Neural progenitor cell (in vitro differentiated cells): ENCODE measurements at regions not wholly inside any gene's neighbourhood (a gene's known extent, or its start where the extent isn't known, plus 50 kb on each side); places are given as distances from the start of the nearest gene placed in this dataset.

Source experiments
- DNase-seq: peaks from one replicate; pipeline ENCODE4 v3.0.0-alpha.2; 2016; ENCODE audit warnings: low spot score
- H2AFZ ChIP-seq: fragments of 200-600 bp; sonication (generic); replicated peaks from 2 replicates; pipeline ENCODE4 v1.6.1; 2016; ENCODE audit warnings: antibody characterized with exemption
- H3F3A ChIP-seq: fragments of 200-600 bp; sonication (generic); 2 replicates; pipeline ENCODE4 v1.6.1; 2016; ENCODE audit warnings: antibody characterized with exemption, low read depth
- H3K27ac ChIP-seq: fragments of 200-600 bp; sonication (generic); 2 replicates; pipeline ENCODE4 v1.5.1; 2016; ENCODE audit warnings: mild to moderate bottlenecking
- H3K27me3 ChIP-seq: fragments of 200-600 bp; sonication (generic); 2 replicates; pipeline ENCODE4 v1.6.1; 2016; ENCODE audit warnings: mild to moderate bottlenecking, moderate library complexity
- H3K36me3 ChIP-seq: fragments of 200-600 bp; sonication (generic); 2 replicates; pipeline ENCODE4 v1.5.1; 2016
- H3K4me1 ChIP-seq: fragments of 200-600 bp; sonication (generic); 2 replicates; pipeline ENCODE4 v1.6.1; 2016; ENCODE audit warnings: mixed run types
- H3K4me2 ChIP-seq: fragments of 200-600 bp; sonication (generic); 2 replicates; pipeline ENCODE4 v1.6.1; 2016
- H3K4me3 ChIP-seq: fragments of 200-600 bp; sonication (generic); 2 replicates; pipeline ENCODE4 v1.5.1; 2016
- H3K79me2 ChIP-seq: fragments of 200-600 bp; sonication (generic); 2 replicates; pipeline ENCODE4 v1.6.1; 2016; ENCODE audit warnings: low read depth
- H3K9ac ChIP-seq: fragments of 200-600 bp; sonication (generic); 2 replicates; pipeline ENCODE4 v1.6.1; 2016
- H3K9me3 ChIP-seq: fragments of 200-600 bp; sonication (generic); 2 replicates; pipeline ENCODE4 v1.5.1; 2016; ENCODE audit warnings: low read depth
- H4K20me1 ChIP-seq: fragments of 200-600 bp; sonication (generic); 2 replicates; pipeline ENCODE4 v1.6.1; 2016; ENCODE audit warnings: low read depth
- H3K27ac Mint-ChIP-seq: 3 replicates; pipeline ENCODE4 v1.8.0; 2021; ENCODE audit warnings: mixed read lengths
- H3K27me3 Mint-ChIP-seq: 2 replicates; pipeline ENCODE4 v1.8.0; 2022; ENCODE audit warnings: low read depth, mild to moderate bottlenecking, inconsistent platforms, moderate library complexity, mixed read lengths; ENCODE audit not compliant: insufficient read depth
- H3K36me3 Mint-ChIP-seq: 3 replicates; pipeline ENCODE4 v1.8.0; 2021; ENCODE audit warnings: mixed read lengths
- H3K4me1 Mint-ChIP-seq: 3 replicates; pipeline ENCODE4 v1.8.0; 2021; ENCODE audit warnings: mixed read lengths
- H3K4me3 Mint-ChIP-seq: 3 replicates; pipeline ENCODE4 v1.8.0; 2021; ENCODE audit warnings: mild to moderate bottlenecking, moderate library complexity, mixed read lengths
- H3K9me3 Mint-ChIP-seq: 3 replicates; pipeline ENCODE4 v1.8.0; 2020; ENCODE audit warnings: mixed read lengths
- CTCF ChIP-seq: fragments of 200-600 bp; sonication (generic); IDR thresholded peaks from 2 replicates; pipeline ENCODE4 v1.5.1; 2017; ENCODE audit warnings: antibody characterized with exemption, mild to moderate bottlenecking
- EZH2 ChIP-seq: fragments of 200-600 bp; sonication (generic); IDR thresholded peaks from 2 replicates; pipeline ENCODE4 v1.6.1; 2017; ENCODE audit warnings: antibody characterized with exemption, mild to moderate bottlenecking, moderate library complexity
- EZH2phosphoT487 ChIP-seq: fragments of 200-600 bp; sonication (generic); IDR thresholded peaks from 2 replicates; pipeline ENCODE4 v1.6.1; 2017; ENCODE audit warnings: antibody characterized with exemption

GRCh38 chr14:42141328-42141727 lies 534.7 kb downstream of the LRFN5 start:
- Histone ChIP-seq H3K36me3 (no peaks in the 10 kb centered on the region), H3K4me1 (no peaks in the 10 kb centered on the region), H4K20me1 (no peaks in the 10 kb centered on the region), H3K9ac (no peak overlapping the region), H2AFZ (no peak overlapping the region), H3K9me3 (no peaks in the 10 kb centered on the region), H3K4me3 (no peak overlapping the region), H3K4me2 (no peak overlapping the region), H3K27ac (no peak overlapping the region), H3K27me3 (no peaks in the 10 kb centered on the region), H3K79me2 (no peaks in the 10 kb centered on the region), H3F3A (no peaks in the 10 kb centered on the region)
- TF ChIP-seq CTCF (no peak), EZH2phosphoT487 (no peak), EZH2 (no peak)
- no peaks in the 10 kb centered on the region for H3K9me3 Mint-ChIP-seq
- no peaks in the 10 kb centered on the region for H3K36me3 Mint-ChIP-seq
- H3K4me1 Mint-ChIP-seq, result no peaks in the 10 kb centered on the region
- DNase-seq, result no peak
- H3K27me3 Mint-ChIP-seq, result no peaks in the 10 kb centered on the region
- H3K4me3 Mint-ChIP-seq, result no peak overlapping the region
- H3K27ac Mint-ChIP-seq, result no peak overlapping the region

GRCh38 chr14:42140831-42141279 lies 534.2 kb downstream of the LRFN5 start:
- Histone ChIP-seq H3K79me2 (no peaks in the 10 kb centered on the region), H3K27ac (no peak overlapping the region), H3K9me3 (no peaks in the 10 kb centered on the region), H3K27me3 (no peaks in the 10 kb centered on the region), H3K36me3 (no peaks in the 10 kb centered on the region), H4K20me1 (no peaks in the 10 kb centered on the region), H3K4me3 (no peak overlapping the region), H3K4me2 (no peak overlapping the region), H3F3A (no peaks in the 10 kb centered on the region), H2AFZ (no peak overlapping the region), H3K9ac (no peak overlapping the region), H3K4me1 (no peaks in the 10 kb centered on the region)
- H3K36me3 Mint-ChIP-seq, result no peaks in the 10 kb centered on the region
- no peak overlapping the region for H3K4me3 Mint-ChIP-seq
- DNase-seq, result no peak
- no peak for TF ChIP-seq CTCF
- H3K9me3 Mint-ChIP-seq, result no peaks in the 10 kb centered on the region
- H3K4me1 Mint-ChIP-seq, result no peaks in the 10 kb centered on the region
- H3K27ac Mint-ChIP-seq, result no peak overlapping the region
- H3K27me3 Mint-ChIP-seq, result no peaks in the 10 kb centered on the region

GRCh38 chr14:42140001-42140400 lies 533.3 kb downstream of the LRFN5 start:
- Mint-ChIP-seq H3K27ac (no peak overlapping the region), H3K36me3 (no peaks in the 10 kb centered on the region), H3K27me3 (no peaks in the 10 kb centered on the region), H3K4me1 (no peaks in the 10 kb centered on the region), H3K9me3 (no peaks in the 10 kb centered on the region), H3K4me3 (no peak overlapping the region)
- no peak overlapping the region for H3K9ac ChIP-seq
- H3K36me3 ChIP-seq, result no peaks in the 10 kb centered on the region
- H2AFZ ChIP-seq, result no peak overlapping the region
- H3K4me2 ChIP-seq, result no peak overlapping the region
- no peak overlapping the region for H3K27ac ChIP-seq
- no peaks in the 10 kb centered on the region for H3F3A ChIP-seq
- H4K20me1 ChIP-seq, result no peaks in the 10 kb centered on the region
- H3K27me3 ChIP-seq, result no peaks in the 10 kb centered on the region
- TF ChIP-seq EZH2 (no peak), CTCF (no peak), EZH2phosphoT487 (no peak)
- no peak for DNase-seq
- H3K4me3 ChIP-seq, result no peak overlapping the region
- H3K9me3 ChIP-seq, result no peaks in the 10 kb centered on the region
- no peaks in the 10 kb centered on the region for H3K4me1 ChIP-seq
- no peaks in the 10 kb centered on the region for H3K79me2 ChIP-seq

GRCh38 chr14:42138406-42138805 lies 531.7 kb downstream of the LRFN5 start:
- no peaks in the 10 kb centered on the region for H3K9me3 ChIP-seq
- H3K4me1 ChIP-seq, result no peaks in the 10 kb centered on the region
- H3K27me3 ChIP-seq, result no peaks in the 10 kb centered on the region
- TF ChIP-seq EZH2phosphoT487 (no peak), EZH2 (no peak), CTCF (no peak)
- H3K9me3 Mint-ChIP-seq, result no peaks in the 10 kb centered on the region
- H3K27me3 Mint-ChIP-seq, result no peaks in the 10 kb centered on the region
- H3K36me3 Mint-ChIP-seq, result no peaks in the 10 kb centered on the region
- H3F3A ChIP-seq, result no peaks in the 10 kb centered on the region
- DNase-seq, result no peak
- H3K79me2 ChIP-seq, result no peaks in the 10 kb centered on the region
- no peak overlapping the region for H3K27ac ChIP-seq
- H3K9ac ChIP-seq, result no peak overlapping the region
- H3K4me3 Mint-ChIP-seq, result no peak overlapping the region
- no peak overlapping the region for H2AFZ ChIP-seq
- no peak overlapping the region for H3K4me2 ChIP-seq
- no peaks in the 10 kb centered on the region for H3K4me1 Mint-ChIP-seq
- H3K27ac Mint-ChIP-seq, result no peak overlapping the region
- no peak overlapping the region for H3K4me3 ChIP-seq
- no peaks in the 10 kb centered on the region for H4K20me1 ChIP-seq
- no peaks in the 10 kb centered on the region for H3K36me3 ChIP-seq
